Lower leg skin (tissue), 3 donors: ENCODE measurements at regions not wholly inside any gene's neighbourhood (a gene's known extent, or its start where the extent isn't known, plus 50 kb on each side); places are given as distances from the start of the nearest gene placed in this dataset.

Source experiments
- CTCF ChIP-seq, 3 donors: fragments of 450-650 bp; IDR thresholded peaks; one replicate each; pipeline ENCODE4 v1.5.1; 2016; ENCODE audit warnings: antibody characterized with exemption in 3 of 3, mild to moderate bottlenecking in 3 of 3, moderate library complexity in 2 of 3
- POLR2A ChIP-seq, 2 donors: fragments of 450-650 bp; IDR thresholded peaks; one replicate each; pipeline ENCODE4 v1.6.1; 2016 to 2017; ENCODE audit warnings: antibody characterized with exemption in 2 of 2, mild to moderate bottlenecking in 1 of 2, moderate library complexity in 1 of 2

- TF ChIP-seq CTCF (IDR thresholded peaks at IDR 0.05), result no peak
- no peak for TF ChIP-seq POLR2A (IDR thresholded peaks at IDR 0.05)
These were observed 346.9 kb upstream of the PODXL start for GRCh38 chr7:131903315-131903714.
